ENCODE measurements at regions not wholly inside any gene's neighbourhood (a gene's known extent, or its start where the extent isn't known, plus 50 kb on each side); places are given as distances from the start of the nearest gene placed in this dataset.
"Not testable (repeated sequence)": the region's sequence is repeated elsewhere in the genome, so short reads cannot be mapped to it uniquely, and the experiment has no call there.

GRCh38 chr12:22115711-22116110, 69.7 kb downstream of the CMAS start:
- DNase-seq (ENCODE audit: low read depth in 3 of 3), result no peak

- no peak for DNase-seq (ENCODE audit: low read depth in 3 of 3)
Observed at GRCh38 chr12:22116376-22116775, 70.4 kb downstream of the CMAS start.

GRCh38 chr12:22117563-22118237, 71.7 kb downstream of the CMAS start:
- DNase-seq (ENCODE audit: low read depth in 3 of 3), result no peak

GRCh38 chr12:22118238-22118790, 72.3 kb downstream of the CMAS start:
- no peak for DNase-seq (ENCODE audit: low read depth in 3 of 3)

GRCh38 chr12:22121224-22121623, 75.2 kb downstream of the CMAS start:
- DNase-seq (ENCODE audit: low read depth in 3 of 3), result peak in 2 of 3 donors; percentile 11 to 24

- DNase-seq (ENCODE audit: low read depth in 3 of 3), result no peak
Observed at GRCh38 chr12:22122359-22122758, 76.3 kb downstream of the CMAS start.

- DNase-seq (ENCODE audit: low read depth in 3 of 3), result no peak
Observed at GRCh38 chr12:22124987-22125386, 79.0 kb downstream of the CMAS start.

- DNase-seq (ENCODE audit: low read depth in 3 of 3), result not testable (repeated sequence)
Observed at GRCh38 chr12:22126101-22126500, 80.1 kb downstream of the CMAS start.

- no peak for DNase-seq (ENCODE audit: low read depth in 3 of 3)
Observed at GRCh38 chr12:22126758-22127157, 80.7 kb downstream of the CMAS start.

GRCh38 chr12:22130671-22131070, 84.7 kb downstream of the CMAS start:
- no peak for DNase-seq (ENCODE audit: low read depth in 3 of 3)

GRCh38 chr12:22136604-22137117, 90.6 kb downstream of the CMAS start:
- not testable (repeated sequence) for DNase-seq (ENCODE audit: low read depth in 3 of 3)
